HG03060 (cell line): ENCODE measurements at regions not wholly inside any gene's neighbourhood (a gene's known extent, or its start where the extent isn't known, plus 50 kb on each side); places are given as distances from the start of the nearest gene placed in this dataset.

ENCODE experiments used
- ATAC-seq: cut with Tn5 transposase; IDR thresholded peaks from one replicate; pipeline ENCODE4 v1.9.1; 2021; ENCODE audit warnings: low read depth, moderate number of reproducible peaks; ENCODE audit not compliant: unreplicated experiment

- ATAC-seq, result no peak
Measured at GRCh38 chr2:23157812-23158211, 227.2 kb upstream of the KLHL29 start.

- no peak for ATAC-seq
Measured at GRCh38 chr2:23158306-23158705, 226.7 kb upstream of the KLHL29 start.

GRCh38 chr2:23159746-23160405 lies 225.1 kb upstream of the KLHL29 start:
- ATAC-seq, result no peak

- ATAC-seq, result no peak
Measured at GRCh38 chr2:23164173-23164572, 220.8 kb upstream of the KLHL29 start.

DNA sequence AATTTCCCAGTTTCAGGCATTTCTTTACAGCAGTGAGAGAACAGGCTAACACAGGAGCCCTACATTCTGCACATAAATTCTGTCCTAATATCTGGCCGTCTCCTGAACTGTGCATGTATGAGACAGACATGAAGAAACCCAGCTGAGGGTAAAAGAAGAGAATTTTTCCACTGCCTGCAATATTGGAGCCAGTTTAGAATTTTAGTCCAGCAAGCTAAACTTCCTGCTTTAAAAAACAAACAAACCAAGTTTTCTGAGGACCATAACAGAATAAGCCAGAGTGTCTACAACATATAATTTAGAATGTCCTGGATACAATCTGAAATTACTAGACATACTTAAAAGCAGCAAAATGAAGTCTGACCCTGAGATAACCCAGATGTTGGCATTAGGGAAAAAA lies 215.1 kb upstream of the KLHL29 start:
- no peak for ATAC-seq

- ATAC-seq, result no peak
Measured at GRCh38 chr2:23171108-23171507, 213.9 kb upstream of the KLHL29 start.

DNA sequence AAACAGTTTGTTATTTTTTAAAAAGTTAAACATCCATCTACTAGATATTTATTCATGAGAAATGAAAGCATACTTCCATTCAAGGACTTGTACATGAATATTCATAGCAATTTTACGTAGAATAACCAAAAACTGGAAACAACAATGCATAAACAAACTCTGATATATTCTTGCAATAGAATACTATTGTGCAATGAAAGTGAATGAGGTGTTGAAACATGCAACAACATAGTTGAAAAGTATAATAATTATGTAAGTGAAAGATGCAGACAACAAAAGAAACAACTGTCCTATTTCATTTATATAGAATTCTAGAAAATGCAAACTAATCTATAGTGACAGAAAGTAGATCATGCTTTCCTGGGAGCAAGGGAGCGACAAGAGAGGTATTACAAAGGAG lies 206.6 kb upstream of the KLHL29 start:
- no peak for ATAC-seq

DNA sequence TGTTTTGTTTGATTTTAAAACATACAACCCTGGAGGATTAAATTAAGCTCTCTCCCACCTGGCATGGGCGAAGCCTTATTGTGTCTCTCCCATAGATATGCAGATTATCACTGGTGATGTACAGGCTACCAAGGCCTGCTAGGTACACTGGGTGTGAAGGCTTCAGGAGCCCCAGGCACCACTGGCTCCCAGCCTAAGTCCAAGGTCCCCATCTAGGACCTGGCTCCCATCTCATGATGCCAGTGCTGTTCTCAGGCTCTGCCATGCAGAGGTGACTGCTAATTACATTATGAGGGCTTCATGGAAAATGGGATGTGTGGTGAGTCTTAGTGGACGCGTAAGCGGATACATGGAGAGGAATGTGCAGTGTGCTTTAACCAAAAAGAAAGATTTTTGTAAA lies 201.2 kb upstream of the KLHL29 start:
- ATAC-seq, result no peak

GRCh38 chr2:23198316-23199114 lies 186.5 kb upstream of the KLHL29 start:
- no peak for ATAC-seq

DNA sequence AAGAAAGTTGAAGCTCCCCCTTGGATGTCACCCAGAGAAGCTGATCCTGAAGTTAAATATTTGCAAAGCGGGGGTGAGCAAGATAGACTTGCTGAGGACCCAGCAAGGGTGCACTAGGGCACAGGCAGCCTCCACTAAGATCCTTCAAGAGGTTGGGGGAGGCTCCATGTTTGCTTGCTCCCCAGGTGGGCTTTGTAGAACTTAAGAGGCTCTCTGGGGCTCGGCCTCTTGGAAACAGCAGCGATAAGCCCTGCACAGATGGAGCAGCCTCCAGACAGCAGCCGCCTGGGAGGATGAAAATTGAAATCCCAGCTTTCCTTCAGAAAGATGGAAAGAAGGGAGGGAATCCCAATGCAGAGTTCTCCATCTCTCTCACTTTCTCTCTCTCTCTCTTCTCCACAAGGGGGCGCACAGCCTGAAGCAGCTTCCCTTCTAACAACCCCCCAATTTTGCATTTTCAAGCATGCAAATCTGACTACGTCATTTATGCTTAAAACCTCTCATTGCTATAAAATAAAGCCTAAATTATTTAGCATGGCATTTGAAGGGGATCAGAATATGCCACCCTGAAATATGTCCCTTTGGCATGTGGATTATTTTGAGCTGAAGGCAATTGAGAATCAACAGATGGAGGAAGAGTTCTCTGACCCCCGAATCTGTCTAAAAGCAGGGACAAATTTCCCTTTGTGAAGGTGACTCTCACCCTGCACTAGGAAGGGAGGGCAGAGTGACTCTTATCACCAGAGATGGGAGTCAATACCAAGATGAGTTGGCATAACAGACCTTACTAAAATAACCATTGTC lies 185.7 kb upstream of the KLHL29 start:
- ATAC-seq, result no peak

DNA sequence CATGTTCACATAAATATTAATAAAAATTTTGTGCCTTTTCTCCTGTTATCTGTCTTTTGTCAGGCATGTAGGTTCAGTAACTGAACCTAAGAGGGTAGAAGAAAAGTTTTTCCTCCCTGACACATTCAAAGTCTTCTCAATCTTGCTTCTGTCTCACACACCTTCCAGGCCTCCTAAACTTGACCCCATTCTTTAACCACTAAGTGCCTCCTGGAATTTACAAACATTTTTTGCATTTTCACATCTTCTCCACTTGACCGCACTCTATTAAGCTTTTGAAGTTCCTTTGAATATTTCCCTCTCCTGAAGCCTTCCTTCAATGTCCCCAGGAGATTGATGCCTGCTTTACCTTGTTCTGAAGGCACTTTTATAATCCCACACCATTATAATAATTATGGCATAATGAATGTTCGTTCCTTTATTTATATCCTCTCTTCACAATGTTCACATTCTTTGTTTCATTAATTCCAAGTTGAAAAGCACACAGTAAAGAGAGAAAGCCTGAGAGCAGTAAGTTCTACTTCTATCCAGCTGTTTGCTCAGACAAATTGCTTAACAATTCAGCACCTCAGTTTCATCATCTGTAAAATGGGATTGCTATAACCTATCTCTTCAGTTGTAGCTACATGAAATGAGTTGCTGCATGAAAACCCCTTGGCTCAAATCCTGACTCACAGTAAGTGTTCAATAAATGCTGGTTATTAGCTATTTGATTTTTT lies 184.8 kb upstream of the KLHL29 start:
- no peak for ATAC-seq

DNA sequence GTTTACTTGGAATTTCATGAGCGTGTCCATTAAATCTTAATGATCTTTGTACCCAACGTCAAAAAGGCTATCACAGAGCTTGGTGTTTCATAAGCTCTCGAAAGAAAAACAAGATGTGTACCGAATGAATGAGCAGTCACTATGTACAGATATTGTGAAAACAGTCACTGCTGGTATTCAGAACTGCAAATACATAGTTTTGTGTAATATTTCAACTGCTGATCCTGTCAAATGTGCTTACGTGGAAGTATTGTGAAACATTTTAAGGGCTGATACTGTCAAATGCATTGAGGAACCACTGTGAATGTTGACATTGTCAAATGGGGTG lies 184.2 kb upstream of the KLHL29 start:
- no peak for ATAC-seq

GRCh38 chr2:23203383-23203782 lies 181.6 kb upstream of the KLHL29 start:
- ATAC-seq, result no peak

DNA sequence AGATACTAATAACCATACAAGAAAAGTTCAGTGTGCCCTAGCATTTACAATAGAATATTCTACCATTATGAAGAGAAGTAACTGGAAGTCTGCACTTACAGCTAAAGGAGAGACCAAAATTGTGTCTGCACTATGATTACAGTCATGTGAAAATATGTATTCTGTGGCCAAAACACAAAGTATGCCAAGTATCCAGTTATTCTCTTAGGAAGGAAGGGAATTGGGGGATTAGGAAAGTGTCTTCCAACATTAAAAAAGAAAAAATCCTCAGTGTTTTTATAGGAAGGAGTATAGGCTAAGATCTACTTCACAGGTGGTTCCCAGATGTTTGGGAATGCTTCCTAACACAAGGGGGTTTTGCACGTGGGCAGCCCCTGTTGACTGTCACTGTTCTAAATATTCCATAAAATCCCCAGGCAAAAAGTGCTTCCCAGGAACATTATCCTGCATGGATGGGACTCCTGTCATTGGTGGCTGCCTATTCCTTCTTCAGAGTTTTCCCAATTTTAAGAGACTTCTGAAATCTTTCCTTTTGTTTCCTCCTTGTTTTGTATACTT lies 180.2 kb upstream of the KLHL29 start:
- no peak for ATAC-seq

- no peak for ATAC-seq
Measured at GRCh38 chr2:23206650-23207049, 178.3 kb upstream of the KLHL29 start.

GRCh38 chr2:23207871-23208270 lies 177.1 kb upstream of the KLHL29 start:
- no peak for ATAC-seq

GRCh38 chr2:23208339-23208738 lies 176.6 kb upstream of the KLHL29 start:
- ATAC-seq, result no peak

GRCh38 chr2:23209059-23209458 lies 175.9 kb upstream of the KLHL29 start:
- ATAC-seq, result no peak

- ATAC-seq, result no peak
Measured at GRCh38 chr2:23211987-23212583, 172.9 kb upstream of the KLHL29 start.

DNA sequence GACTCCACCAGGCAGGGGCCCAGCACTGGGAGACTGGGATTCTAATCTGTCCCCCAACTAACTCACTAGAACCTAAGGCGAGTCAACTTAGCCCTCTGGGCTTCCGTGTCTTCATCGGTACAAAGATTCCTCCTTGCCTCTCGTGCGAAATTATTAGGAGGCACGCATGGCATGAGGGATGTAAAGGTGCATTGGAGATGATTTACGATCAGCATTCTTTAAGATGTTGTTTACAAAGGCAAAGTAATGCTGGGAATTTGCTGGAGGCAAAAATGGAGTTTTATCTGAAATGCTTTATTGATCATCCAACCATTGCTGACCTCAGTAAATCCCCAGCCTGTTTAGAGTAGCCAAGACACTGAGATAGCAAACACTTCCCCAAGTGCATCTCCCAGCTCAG lies 171.8 kb upstream of the KLHL29 start:
- ATAC-seq, result no peak
